ENCODE measurements at regions not wholly inside any gene's neighbourhood (a gene's known extent, or its start where the extent isn't known, plus 50 kb on each side); places are given as distances from the start of the nearest gene placed in this dataset.

DNA sequence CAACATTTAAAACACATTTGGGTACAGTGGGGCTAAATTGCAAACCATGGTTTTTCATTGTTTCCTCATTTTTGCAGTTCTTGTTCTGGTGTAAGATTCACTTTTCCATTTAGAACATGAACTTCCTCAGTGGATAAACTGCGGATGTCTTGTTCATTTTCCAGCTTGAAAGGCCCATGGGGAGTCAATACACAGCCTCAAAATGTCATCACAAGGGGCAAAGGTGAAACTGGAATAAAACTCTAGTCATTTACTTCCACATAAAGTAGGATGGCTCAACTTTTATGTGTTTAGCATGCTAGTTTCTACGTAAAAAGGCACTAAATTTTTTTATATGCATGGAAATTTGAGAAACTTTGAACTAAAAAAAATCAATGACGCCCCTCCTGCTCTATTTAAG is 718.8 kb downstream of the TLR4 start (continued):
- TF ChIP-seq CBX2 (IDR thresholded peaks at IDR 0.05; ENCODE audit: borderline replicate concordance, low read depth) (no peak), RFX5 (IDR thresholded peaks at IDR 0.05) (no peak)
- TF ChIP-seq, protein P1, sequence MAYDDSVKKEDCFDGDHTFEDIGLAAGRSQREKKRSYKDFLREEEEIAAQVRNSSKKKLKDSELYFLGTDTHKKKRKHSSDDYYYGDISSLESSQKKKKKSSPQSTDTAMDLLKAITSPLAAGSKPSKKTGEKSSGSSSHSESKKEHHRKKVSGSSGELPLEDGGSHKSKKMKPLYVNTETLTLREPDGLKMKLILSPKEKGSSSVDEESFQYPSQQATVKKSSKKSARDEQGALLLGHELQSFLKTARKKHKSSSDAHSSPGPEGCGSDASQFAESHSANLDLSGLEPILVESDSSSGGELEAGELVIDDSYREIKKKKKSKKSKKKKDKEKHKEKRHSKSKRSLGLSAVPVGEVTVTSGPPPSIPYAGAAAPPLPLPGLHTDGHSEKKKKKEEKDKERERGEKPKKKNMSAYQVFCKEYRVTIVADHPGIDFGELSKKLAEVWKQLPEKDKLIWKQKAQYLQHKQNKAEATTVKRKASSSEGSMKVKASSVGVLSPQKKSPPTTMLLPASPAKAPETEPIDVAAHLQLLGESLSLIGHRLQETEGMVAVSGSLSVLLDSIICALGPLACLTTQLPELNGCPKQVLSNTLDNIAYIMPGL (CRISPR knock-in tag; IDR thresholded peaks at IDR 0.05; ENCODE audit: borderline replicate concordance): no peak

- H3K9me3 ChIP-seq: no peaks in the 10 kb centered on the region
- H3K4me3 ChIP-seq: no peak overlapping the region
- DNase-seq (ENCODE audit: low read depth in 1 of 2, low spot score in 1 of 2) (no peak), ATAC-seq (no peak), FAIRE-seq (no peak)
- POLR2A ChIA-PET: no interaction called here
- H3K4me1 ChIP-seq: peaks cover 10% of the 10 kb centered on the region
- TF ChIP-seq ESRRA (IDR thresholded peaks at IDR 0.05; ENCODE audit: borderline replicate concordance, low read length): no peak
- no peak for TF ChIP-seq RAD21 (conservative IDR thresholded peaks at IDR 0.05 in 1 of 2, IDR thresholded peaks at IDR 0.05 in 1 of 2)
- TF ChIP-seq, protein P2, sequence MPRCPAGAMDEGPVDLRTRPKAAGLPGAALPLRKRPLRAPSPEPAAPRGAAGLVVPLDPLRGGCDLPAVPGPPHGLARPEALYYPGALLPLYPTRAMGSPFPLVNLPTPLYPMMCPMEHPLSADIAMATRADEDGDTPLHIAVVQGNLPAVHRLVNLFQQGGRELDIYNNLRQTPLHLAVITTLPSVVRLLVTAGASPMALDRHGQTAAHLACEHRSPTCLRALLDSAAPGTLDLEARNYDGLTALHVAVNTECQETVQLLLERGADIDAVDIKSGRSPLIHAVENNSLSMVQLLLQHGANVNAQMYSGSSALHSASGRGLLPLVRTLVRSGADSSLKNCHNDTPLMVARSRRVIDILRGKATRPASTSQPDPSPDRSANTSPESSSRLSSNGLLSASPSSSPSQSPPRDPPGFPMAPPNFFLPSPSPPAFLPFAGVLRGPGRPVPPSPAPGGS (IDR thresholded peaks at IDR 0.05): no peak
- TF ChIP-seq PBX3 (IDR thresholded peaks at IDR 0.05): no peak
- H3K4me2 ChIP-seq: no peak overlapping the region
- CTCF ChIA-PET: interaction anchor here (0.6 kb wide), 1 partner anchor 1625 kb away, joined by 6 read pairs; no protein-coding TSS in a partner anchor
- 66% methylated on average over 4 of the region's 4 CpGs for WGBS (ENCODE audit: missing lambda C conversion rate)
- no peak overlapping the region for H3K27ac ChIP-seq
These were observed 719.5 kb downstream of the TLR4 start for GRCh38 chr9:118423721-118424120.

- Histone ChIP-seq H3K4me2 (no peak overlapping the region), H3K27ac (no peak overlapping the region), H3K4me3 (no peak overlapping the region), H3K4me1 (no peaks in the 10 kb centered on the region), H3K9me3 (no peaks in the 10 kb centered on the region)
- ChIA-PET CTCF (no interaction called here), POLR2A (no interaction called here)
- 36% methylated on average over 1 of the region's 1 CpG for WGBS (ENCODE audit: missing lambda C conversion rate)
- no peak for FAIRE-seq
- TF ChIP-seq ZNF302 (CRISPR knock-in tag; IDR thresholded peaks at IDR 0.05) (no peak), JUNB (IDR thresholded peaks at IDR 0.05) (no peak), RNF2 (IDR thresholded peaks at IDR 0.05; ENCODE audit: borderline replicate concordance, low read depth) (no peak), MAFK (IDR thresholded peaks at IDR 0.05; ENCODE audit: partially characterized antibody) (peak; percentile 69)
- TF ChIP-seq, protein P1 (CRISPR knock-in tag; IDR thresholded peaks at IDR 0.05; ENCODE audit: borderline replicate concordance): no peak
- no peak for DNase-seq (ENCODE audit: low read depth in 1 of 2, low spot score in 1 of 2)
- no peak for ATAC-seq
These were observed 722.6 kb downstream of the TLR4 start for GRCh38 chr9:118426772-118427171.

DNA sequence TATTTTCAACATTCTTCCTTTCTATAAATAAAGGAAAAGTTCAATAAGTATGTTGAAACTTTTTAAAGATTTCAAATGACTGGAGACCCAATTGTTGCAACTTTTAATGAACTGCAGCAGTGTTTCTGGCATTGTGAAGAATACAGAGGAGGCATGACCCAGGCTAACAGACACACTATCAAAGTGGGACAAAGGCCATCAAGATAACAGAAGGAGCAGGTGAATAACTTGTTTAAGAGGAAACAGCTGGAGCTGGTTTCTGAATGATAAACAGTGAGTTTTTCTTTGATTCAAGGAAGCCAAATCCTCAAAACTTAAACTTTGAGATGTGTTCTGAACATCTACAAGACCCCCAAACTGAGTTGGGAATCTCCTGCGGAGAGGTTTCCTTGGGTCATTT is 734.6 kb downstream of the TLR4 start:
- ATAC-seq (no peak), FAIRE-seq (no peak), DNase-seq (ENCODE audit: low read depth in 1 of 2, low spot score in 1 of 2) (no peak)
- Histone ChIP-seq H3K27ac (no peak overlapping the region), H3K4me2 (no peak overlapping the region), H3K4me1 (no peaks in the 10 kb centered on the region), H3K4me3 (no peak overlapping the region), H3K9me3 (no peaks in the 10 kb centered on the region)
- TF ChIP-seq FOSB (CRISPR knock-in tag; IDR thresholded peaks at IDR 0.05): no peak
- POLR2A ChIA-PET: no interaction called here
- CTCF ChIA-PET: no interaction called here
- 82% methylated on average over 1 of the region's 1 CpG for WGBS (ENCODE audit: missing lambda C conversion rate)

Data from A549 (cell line).